GM12878 (cell line): ENCODE measurements at regions not wholly inside any gene's neighbourhood (a gene's known extent, or its start where the extent isn't known, plus 50 kb on each side); places are given as distances from the start of the nearest gene placed in this dataset.

ENCODE experiments used
- ATAC-seq: fragments of 200-7000 bp; cut with Tn5 transposase; 3 replicates; pipeline ENCODE4 v1.9.1; 2020; ENCODE audit warnings: mild to moderate bottlenecking, moderate library complexity
- BruUV-seq: library from RNA; stranded (reverse); fragments of 400-500 nt; replicated peaks from 2 replicates; lab custom pipeline; 2021; lab: Mats Ljungman, UMichigan
- CTCF ChIA-PET: fragments of 300-600 bp; sonication (Branson Sonifier 250); formaldehyde crosslinking; extraction: SDS; loops from one replicate; lab custom pipeline; 2021; ENCODE audit warnings: inconsistent platforms; lab: Yijun Ruan, JAX
- POLR2A ChIA-PET: fragments of 350-600 bp; formaldehyde crosslinking; extraction: SDS; loops from one replicate; lab custom pipeline; 2021; ENCODE audit warnings: inconsistent platforms; lab: Charles Lee
- RAD21 ChIA-PET: fragments of 300-600 bp; sonication (Branson Sonifier 250); formaldehyde crosslinking; loops from one replicate; lab custom pipeline; 2023; ENCODE audit warnings: antibody characterized with exemption; ENCODE audit not compliant: unreplicated experiment; lab: Charles Lee
- SMC1A ChIA-PET: fragments of 300-600 bp; sonication (Branson Sonifier 250); formaldehyde crosslinking; loops from one replicate; lab custom pipeline; 2023; ENCODE audit not compliant: unreplicated experiment, uncharacterized antibody; lab: Charles Lee
- DNase-seq: peaks from one replicate; pipeline ENCODE4 v3.0.0-alpha.2; 2011; ENCODE audit warnings: low read depth, low spot score
- FAIRE-seq: peaks from 3 replicates; lab custom pipeline; 2011; peaks lifted over from hg19 to GRCh38; lab: Jason Lieb, UNC
- H2AFZ ChIP-seq: 2 replicates; pipeline ENCODE4 v1.6.0; 2011; ENCODE audit warnings: low read depth, low read length, control low read depth; ENCODE audit not compliant: control insufficient read depth
- H3K27ac ChIP-seq: 2 replicates; pipeline ENCODE4 v1.5.1; 2011; ENCODE audit warnings: control low read depth; ENCODE audit not compliant: control insufficient read depth, insufficient read depth
- H3K27me3 ChIP-seq, 2 experiments: replicated peaks in 1 of 2; 2 replicates each; pipeline versions ENCODE4 v1.6.0 to v1.6.1; 2011; ENCODE audit warnings: low read length in 1 of 2; ENCODE audit not compliant: control insufficient read depth in 2 of 2, insufficient read depth in 2 of 2
- H3K36me3 ChIP-seq, 2 experiments: 2 replicates each; pipeline ENCODE4 v1.5.1; 2011; ENCODE audit warnings: low read length in 1 of 2; ENCODE audit not compliant: control insufficient read depth in 2 of 2, insufficient read depth in 2 of 2
- H3K4me1 ChIP-seq: 2 replicates; pipeline ENCODE4 v1.6.1; 2011; ENCODE audit warnings: mild to moderate bottlenecking, low read length, moderate library complexity, mixed read lengths; ENCODE audit not compliant: control insufficient read depth, insufficient read depth
- H3K4me2 ChIP-seq: 2 replicates; pipeline ENCODE4 v1.6.0; 2011; ENCODE audit warnings: control low read depth; ENCODE audit not compliant: control insufficient read depth, insufficient read depth
- H3K4me3 ChIP-seq: fragments of 200-600 bp; sonication (generic); 2 replicates; pipeline ENCODE4 v1.5.1; 2016
- H3K79me2 ChIP-seq: 2 replicates; pipeline ENCODE4 v1.6.0; 2011; ENCODE audit warnings: low read length; ENCODE audit not compliant: control insufficient read depth, insufficient read depth
- H3K9ac ChIP-seq: 2 replicates; pipeline ENCODE4 v1.8.0; 2011; ENCODE audit warnings: low read length, control low read depth, mixed read lengths; ENCODE audit not compliant: control insufficient read depth, insufficient read depth
- H3K9me3 ChIP-seq: replicated peaks from 3 replicates; pipeline ENCODE4 v1.5.1; 2011; ENCODE audit warnings: mild to moderate bottlenecking, low read length; ENCODE audit not compliant: control insufficient read depth, insufficient read depth
- H4K20me1 ChIP-seq: 2 replicates; pipeline ENCODE4 v1.6.0; 2011; ENCODE audit not compliant: control insufficient read depth, insufficient read depth
- ATF2 ChIP-seq: IDR thresholded peaks from 2 replicates; pipeline ENCODE4 v1.6.1; 2012; ENCODE audit warnings: low read length, inconsistent platforms
- CREB1 ChIP-seq: IDR thresholded peaks from 2 replicates; pipeline ENCODE4 v1.6.1; 2012; ENCODE audit warnings: low read depth, mild to moderate bottlenecking, inconsistent platforms
- ETV6 ChIP-seq, 2 experiments: fragments of 450-650 bp in 1 of 2; IDR thresholded peaks in 1 of 2; conservative IDR thresholded peaks in 1 of 2; 2 replicates each; pipeline ENCODE4 v1.6.1; 2014; ENCODE audit warnings: antibody characterized with exemption in 1 of 2, borderline replicate concordance in 1 of 2, low read depth in 1 of 2, mild to moderate bottlenecking in 1 of 2, moderate library complexity in 1 of 2
- EZH2 ChIP-seq: IDR thresholded peaks from 2 replicates; pipeline ENCODE4 v1.6.1; 2012; ENCODE audit warnings: low read depth, mild to moderate bottlenecking, control low read depth, inconsistent platforms, low read length, borderline replicate concordance; ENCODE audit not compliant: control insufficient read depth
- HDAC2 ChIP-seq: fragments of 200-600 bp; sonication (generic); IDR thresholded peaks from 2 replicates; pipeline ENCODE4 v1.6.1; 2017
- KLF5 ChIP-seq: fragments of 450-650 bp; IDR thresholded peaks from 2 replicates; pipeline ENCODE4 v1.6.1; 2014; ENCODE audit warnings: mild to moderate bottlenecking; ENCODE audit not compliant: partially characterized antibody
- MTA3 ChIP-seq: IDR thresholded peaks from 2 replicates; pipeline ENCODE4 v1.6.1; 2012; ENCODE audit warnings: low read length, inconsistent platforms, borderline replicate concordance
- MXI1 ChIP-seq: fragments of 150-350 bp; IDR thresholded peaks from 2 replicates; pipeline ENCODE4 v1.6.1; 2011; ENCODE audit warnings: low read depth, mild to moderate bottlenecking, inconsistent platforms, low read length, improper control_type of control experiment
- NFYB ChIP-seq: IDR thresholded peaks from 2 replicates; pipeline ENCODE4 v1.6.1; 2011; ENCODE audit warnings: low read depth, mild to moderate bottlenecking, low read length, improper control_type of control experiment, moderate library complexity; ENCODE audit not compliant: insufficient read depth
- PAX5 ChIP-seq: IDR thresholded peaks from 2 replicates; pipeline ENCODE4 v1.6.1; 2011; ENCODE audit warnings: low read depth, low read length, borderline replicate concordance
- RB1 ChIP-seq: fragments of 450-650 bp; formaldehyde crosslinking; IDR thresholded peaks from 2 replicates; pipeline ENCODE4 v1.6.1; 2017; ENCODE audit warnings: mild to moderate bottlenecking, borderline replicate concordance
- SP1 ChIP-seq: IDR thresholded peaks from one replicate; pipeline ENCODE4 v1.6.1; 2011; ENCODE audit warnings: low read depth, low read length
- SUZ12 ChIP-seq: fragments of 200-600 bp; sonication (generic); IDR thresholded peaks from one replicate; pipeline ENCODE4 v1.6.1; 2018; ENCODE audit warnings: antibody characterized with exemption, mild to moderate bottlenecking; ENCODE audit not compliant: unreplicated experiment
- TARDBP ChIP-seq: IDR thresholded peaks from 2 replicates; pipeline ENCODE4 v1.6.1; 2016; ENCODE audit warnings: borderline replicate concordance
- WGBS: methylation state at CpG from one replicate; pipeline ENCODE4 v1.1.6; 2016; ENCODE audit warnings: low lambda C conversion rate; ENCODE audit not compliant: insufficient replicate concordance, insufficient coverage; ENCODE audit errors: missing lambda C conversion rate; 5-methylcytosine and 5-hydroxymethylcytosine counted together
- in situ Hi-C: fragments of 300-500 bp; cut with MboI; formaldehyde crosslinking; loops from 9 replicates; pipeline ENCODE4 v1.14.3; 2018; ENCODE audit warnings: mixed read lengths
- intact Hi-C: fragments of 100-400 bp; cut with micrococcal nuclease; formaldehyde crosslinking; loops from one replicate; pipeline ENCODE4 v1.14.2; 2022; ENCODE audit not compliant: unreplicated experiment
- TF ChIP-seq, protein P1 (sequence below): fragments of 450-650 bp; IDR thresholded peaks from 2 replicates; pipeline ENCODE4 v1.6.1; 2017; ENCODE audit warnings: mild to moderate bottlenecking, low read depth, inconsistent platforms; ENCODE audit not compliant: poor library complexity, severe bottlenecking
- TF ChIP-seq, protein P2 (sequence below): fragments of 450-650 bp; formaldehyde crosslinking; IDR thresholded peaks from 2 replicates; pipeline ENCODE4 v1.5.0; 2022; ENCODE audit warnings: mild to moderate bottlenecking, missing genetic modification characterization

DNA sequence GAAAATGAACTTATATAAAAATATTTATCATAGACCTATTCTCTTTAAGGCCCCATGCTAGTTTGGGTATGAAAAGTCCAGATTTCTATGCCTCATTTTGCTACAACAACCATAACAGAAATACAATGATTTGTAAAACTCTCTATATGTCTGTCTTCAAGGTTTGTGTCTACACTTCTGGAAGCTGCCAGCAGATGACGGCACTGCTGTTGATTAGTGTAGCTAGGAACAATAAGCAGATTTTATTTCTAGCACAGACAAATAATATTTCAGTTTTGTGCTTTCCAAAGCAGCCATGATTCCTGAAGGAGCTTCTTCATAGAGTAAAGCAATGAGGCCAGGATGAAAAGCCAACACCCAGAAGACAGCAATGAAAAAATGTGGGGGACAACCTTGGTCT lies 779.6 kb upstream of the ADGRL2 start (continued):
- TF ChIP-seq SP1 = no peak
- no peak for TF ChIP-seq HDAC2
- TF ChIP-seq EZH2 = no peak
- no peak for TF ChIP-seq ATF2
- TF ChIP-seq RB1 = no peak
- no peak for TF ChIP-seq MXI1
- TF ChIP-seq, protein P1, sequence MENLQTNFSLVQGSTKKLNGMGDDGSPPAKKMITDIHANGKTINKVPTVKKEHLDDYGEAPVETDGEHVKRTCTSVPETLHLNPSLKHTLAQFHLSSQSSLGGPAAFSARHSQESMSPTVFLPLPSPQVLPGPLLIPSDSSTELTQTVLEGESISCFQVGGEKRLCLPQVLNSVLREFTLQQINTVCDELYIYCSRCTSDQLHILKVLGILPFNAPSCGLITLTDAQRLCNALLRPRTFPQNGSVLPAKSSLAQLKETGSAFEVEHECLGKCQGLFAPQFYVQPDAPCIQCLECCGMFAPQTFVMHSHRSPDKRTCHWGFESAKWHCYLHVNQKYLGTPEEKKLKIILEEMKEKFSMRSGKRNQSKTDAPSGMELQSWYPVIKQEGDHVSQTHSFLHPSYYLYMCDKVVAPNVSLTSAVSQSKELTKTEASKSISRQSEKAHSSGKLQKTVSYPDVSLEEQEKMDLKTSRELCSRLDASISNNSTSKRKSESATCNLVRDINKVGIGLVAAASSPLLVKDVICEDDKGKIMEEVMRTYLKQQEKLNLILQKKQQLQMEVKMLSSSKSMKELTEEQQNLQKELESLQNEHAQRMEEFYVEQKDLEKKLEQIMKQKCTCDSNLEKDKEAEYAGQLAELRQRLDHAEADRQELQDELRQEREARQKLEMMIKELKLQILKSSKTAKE = no peak

- Histone ChIP-seq H3K4me1 (no peaks in the 10 kb centered on the region), H3K27ac (no peak overlapping the region), H3K9ac (no peak overlapping the region), H3K27me3 (no peaks in the 10 kb centered on the region), H4K20me1 (no peaks in the 10 kb centered on the region), H3K9me3 (no peaks in the 10 kb centered on the region), H3K4me2 (no peak overlapping the region), H3K4me3 (no peak overlapping the region), H2AFZ (no peak overlapping the region), H3K79me2 (no peaks in the 10 kb centered on the region), H3K36me3 (no peaks in the 10 kb centered on the region)
- no TSS peak for BruUV-seq
- ChIA-PET POLR2A (no interaction called here), CTCF (no interaction called here), SMC1A (no interaction called here), RAD21 (no interaction called here)
- no peak for FAIRE-seq
- 23% methylated on average over 1 of the region's 1 CpG for WGBS
- intact Hi-C loops (no loop called here), in situ Hi-C loops (no loop called here)
- no peak for ATAC-seq
- DNase-seq = no peak
- no peak for TF ChIP-seq CREB1
- TF ChIP-seq MTA3 = no peak
- TF ChIP-seq SUZ12 = no peak
- TF ChIP-seq TARDBP = no peak
- TF ChIP-seq NFYB = no peak
- no peak for TF ChIP-seq KLF5
- no peak for TF ChIP-seq ETV6 (conservative IDR thresholded peaks at IDR 0.05 in 1 of 2, IDR thresholded peaks at IDR 0.05 in 1 of 2; ENCODE audit: borderline replicate concordance in 1 of 2, low read depth in 1 of 2)
- no peak for TF ChIP-seq PAX5
- TF ChIP-seq, protein P2, sequence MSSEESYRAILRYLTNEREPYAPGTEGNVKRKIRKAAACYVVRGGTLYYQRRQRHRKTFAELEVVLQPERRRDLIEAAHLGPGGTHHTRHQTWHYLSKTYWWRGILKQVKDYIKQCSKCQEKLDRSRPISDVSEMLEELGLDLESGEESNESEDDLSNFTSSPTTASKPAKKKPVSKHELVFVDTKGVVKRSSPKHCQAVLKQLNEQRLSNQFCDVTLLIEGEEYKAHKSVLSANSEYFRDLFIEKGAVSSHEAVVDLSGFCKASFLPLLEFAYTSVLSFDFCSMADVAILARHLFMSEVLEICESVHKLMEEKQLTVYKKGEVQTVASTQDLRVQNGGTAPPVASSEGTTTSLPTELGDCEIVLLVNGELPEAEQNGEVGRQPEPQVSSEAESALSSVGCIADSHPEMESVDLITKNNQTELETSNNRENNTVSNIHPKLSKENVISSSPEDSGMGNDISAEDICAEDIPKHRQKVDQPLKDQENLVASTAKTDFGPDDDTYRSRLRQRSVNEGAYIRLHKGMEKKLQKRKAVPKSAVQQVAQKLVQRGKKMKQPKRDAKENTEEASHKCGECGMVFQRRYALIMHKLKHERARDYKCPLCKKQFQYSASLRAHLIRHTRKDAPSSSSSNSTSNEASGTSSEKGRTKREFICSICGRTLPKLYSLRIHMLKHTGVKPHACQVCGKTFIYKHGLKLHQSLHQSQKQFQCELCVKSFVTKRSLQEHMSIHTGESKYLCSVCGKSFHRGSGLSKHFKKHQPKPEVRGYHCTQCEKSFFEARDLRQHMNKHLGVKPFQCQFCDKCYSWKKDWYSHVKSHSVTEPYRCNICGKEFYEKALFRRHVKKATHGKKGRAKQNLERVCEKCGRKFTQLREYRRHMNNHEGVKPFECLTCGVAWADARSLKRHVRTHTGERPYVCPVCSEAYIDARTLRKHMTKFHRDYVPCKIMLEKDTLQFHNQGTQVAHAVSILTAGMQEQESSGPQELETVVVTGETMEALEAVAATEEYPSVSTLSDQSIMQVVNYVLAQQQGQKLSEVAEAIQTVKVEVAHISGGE (CRISPR knock-in tag) = no peak
Measured at GRCh38 chr1:81020506-81020905, 780.2 kb upstream of the ADGRL2 start.
